K562 (cell line): ENCODE measurements at regions not wholly inside any gene's neighbourhood (a gene's known extent, or its start where the extent isn't known, plus 50 kb on each side); places are given as distances from the start of the nearest gene placed in this dataset.

Experiments
- BRCA1 ChIP-seq, 2 experiments: fragments of 450-650 bp in 1 of 2; sonication (generic) in 1 of 2; formaldehyde crosslinking in 1 of 2; IDR thresholded peaks; 2 replicates each; pipeline versions ENCODE4 v1.5.0 to v1.6.1; 2017 to 2020; ENCODE audit warnings: mild to moderate bottlenecking in 1 of 2, missing genetic modification reagents in 1 of 2
- EGR1 ChIP-seq: fragments of 450-650 bp; conservative IDR thresholded peaks from 2 replicates; pipeline ENCODE4 v1.6.1; 2017; ENCODE audit warnings: mild to moderate bottlenecking
- FOXK2 ChIP-seq, 2 experiments: fragments of 450-650 bp; IDR thresholded peaks in 1 of 2; conservative IDR thresholded peaks in 1 of 2; 2 replicates each; pipeline ENCODE4 v1.6.1; 2016; ENCODE audit warnings: low read depth in 2 of 2, mild to moderate bottlenecking in 1 of 2
- HMG20A ChIP-seq: fragments of 450-650 bp; formaldehyde crosslinking; conservative IDR thresholded peaks from 2 replicates; pipeline ENCODE4 v1.4.0; 2020; ENCODE audit warnings: mild to moderate bottlenecking, mixed read lengths
- POLR2A ChIP-seq: fragments of 450-650 bp; conservative IDR thresholded peaks from 2 replicates; pipeline ENCODE4 v1.6.1; 2016
- ZBTB8A ChIP-seq: fragments of 450-650 bp; IDR thresholded peaks from 2 replicates; pipeline ENCODE4 v1.6.1; 2018; ENCODE audit warnings: mild to moderate bottlenecking, moderate library complexity; ENCODE audit not compliant: partially characterized antibody
- TF ChIP-seq, protein P1 (sequence below): fragments of 450-650 bp; IDR thresholded peaks from 2 replicates; pipeline ENCODE4 v1.6.1; 2018; ENCODE audit not compliant: partially characterized antibody
- TF ChIP-seq, protein P2 (sequence below): sonication (generic); formaldehyde crosslinking; IDR thresholded peaks from 2 replicates; pipeline ENCODE4 v1.8.1; 2023; ENCODE audit warnings: mild to moderate bottlenecking, missing genetic modification reagents, moderate library complexity
- TF ChIP-seq, protein P3 (sequence below): sonication (generic); formaldehyde crosslinking; IDR thresholded peaks from 2 replicates; pipeline ENCODE4 v1.8.1; 2022; ENCODE audit warnings: missing genetic modification reagents

DNA sequence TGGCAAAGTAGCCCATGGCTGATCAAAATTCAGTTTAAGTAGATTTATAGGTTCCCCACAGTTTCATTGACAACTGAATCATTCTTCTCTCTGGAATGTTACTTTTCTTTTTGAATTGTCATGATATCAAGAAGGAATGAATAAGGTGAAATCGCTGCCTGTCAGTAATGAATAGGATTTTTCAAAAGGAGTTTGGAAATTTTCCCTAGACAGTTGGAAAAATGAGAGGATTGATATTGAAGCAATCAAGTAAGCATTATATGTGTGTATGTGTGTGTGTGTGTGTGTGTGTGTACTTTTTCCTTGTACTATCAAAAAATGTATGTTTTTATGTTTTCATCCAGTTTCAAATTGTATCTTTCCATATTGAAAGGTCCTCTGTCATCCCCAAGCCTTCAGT is 479.5 kb downstream of the MRPL39 start:
- TF ChIP-seq, protein P1, sequence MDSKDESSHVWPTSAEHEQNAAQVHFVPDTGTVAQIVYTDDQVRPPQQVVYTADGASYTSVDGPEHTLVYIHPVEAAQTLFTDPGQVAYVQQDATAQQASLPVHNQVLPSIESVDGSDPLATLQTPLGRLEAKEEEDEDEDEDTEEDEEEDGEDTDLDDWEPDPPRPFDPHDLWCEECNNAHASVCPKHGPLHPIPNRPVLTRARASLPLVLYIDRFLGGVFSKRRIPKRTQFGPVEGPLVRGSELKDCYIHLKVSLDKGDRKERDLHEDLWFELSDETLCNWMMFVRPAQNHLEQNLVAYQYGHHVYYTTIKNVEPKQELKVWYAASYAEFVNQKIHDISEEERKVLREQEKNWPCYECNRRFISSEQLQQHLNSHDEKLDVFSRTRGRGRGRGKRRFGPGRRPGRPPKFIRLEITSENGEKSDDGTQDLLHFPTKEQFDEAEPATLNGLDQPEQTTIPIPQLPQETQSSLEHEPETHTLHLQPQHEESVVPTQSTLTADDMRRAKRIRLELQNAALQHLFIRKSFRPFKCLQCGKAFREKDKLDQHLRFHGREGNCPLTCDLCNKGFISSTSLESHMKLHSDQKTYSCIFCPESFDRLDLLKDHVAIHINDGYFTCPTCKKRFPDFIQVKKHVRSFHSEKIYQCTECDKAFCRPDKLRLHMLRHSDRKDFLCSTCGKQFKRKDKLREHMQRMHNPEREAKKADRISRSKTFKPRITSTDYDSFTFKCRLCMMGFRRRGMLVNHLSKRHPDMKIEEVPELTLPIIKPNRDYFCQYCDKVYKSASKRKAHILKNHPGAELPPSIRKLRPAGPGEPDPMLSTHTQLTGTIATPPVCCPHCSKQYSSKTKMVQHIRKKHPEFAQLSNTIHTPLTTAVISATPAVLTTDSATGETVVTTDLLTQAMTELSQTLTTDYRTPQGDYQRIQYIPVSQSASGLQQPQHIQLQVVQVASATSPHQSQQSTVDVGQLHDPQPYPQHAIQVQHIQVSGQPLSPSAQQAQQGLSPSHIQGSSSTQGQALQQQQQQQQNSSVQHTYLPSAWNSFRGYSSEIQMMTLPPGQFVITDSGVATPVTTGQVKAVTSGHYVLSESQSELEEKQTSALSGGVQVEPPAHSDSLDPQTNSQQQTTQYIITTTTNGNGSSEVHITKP, result no peak
- TF ChIP-seq, protein P2, sequence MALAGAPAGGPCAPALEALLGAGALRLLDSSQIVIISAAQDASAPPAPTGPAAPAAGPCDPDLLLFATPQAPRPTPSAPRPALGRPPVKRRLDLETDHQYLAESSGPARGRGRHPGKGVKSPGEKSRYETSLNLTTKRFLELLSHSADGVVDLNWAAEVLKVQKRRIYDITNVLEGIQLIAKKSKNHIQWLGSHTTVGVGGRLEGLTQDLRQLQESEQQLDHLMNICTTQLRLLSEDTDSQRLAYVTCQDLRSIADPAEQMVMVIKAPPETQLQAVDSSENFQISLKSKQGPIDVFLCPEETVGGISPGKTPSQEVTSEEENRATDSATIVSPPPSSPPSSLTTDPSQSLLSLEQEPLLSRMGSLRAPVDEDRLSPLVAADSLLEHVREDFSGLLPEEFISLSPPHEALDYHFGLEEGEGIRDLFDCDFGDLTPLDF (CRISPR knock-in tag), result no peak
- TF ChIP-seq HMG20A (no peak), POLR2A (no peak), BRCA1 (IDR thresholded peaks at IDR 0.05) (no peak), BRCA1 (CRISPR knock-in tag; IDR thresholded peaks at IDR 0.05) (no peak), FOXK2 (conservative IDR thresholded peaks at IDR 0.05 in 1 of 2, IDR thresholded peaks at IDR 0.05 in 1 of 2; ENCODE audit: low read depth in 2 of 2) (no peak), ZBTB8A (no peak), EGR1 (no peak)
- TF ChIP-seq, protein P3, sequence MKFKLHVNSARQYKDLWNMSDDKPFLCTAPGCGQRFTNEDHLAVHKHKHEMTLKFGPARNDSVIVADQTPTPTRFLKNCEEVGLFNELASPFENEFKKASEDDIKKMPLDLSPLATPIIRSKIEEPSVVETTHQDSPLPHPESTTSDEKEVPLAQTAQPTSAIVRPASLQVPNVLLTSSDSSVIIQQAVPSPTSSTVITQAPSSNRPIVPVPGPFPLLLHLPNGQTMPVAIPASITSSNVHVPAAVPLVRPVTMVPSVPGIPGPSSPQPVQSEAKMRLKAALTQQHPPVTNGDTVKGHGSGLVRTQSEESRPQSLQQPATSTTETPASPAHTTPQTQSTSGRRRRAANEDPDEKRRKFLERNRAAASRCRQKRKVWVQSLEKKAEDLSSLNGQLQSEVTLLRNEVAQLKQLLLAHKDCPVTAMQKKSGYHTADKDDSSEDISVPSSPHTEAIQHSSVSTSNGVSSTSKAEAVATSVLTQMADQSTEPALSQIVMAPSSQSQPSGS (CRISPR knock-in tag), result no peak
